Suprapubic skin (tissue), 3 donors: ENCODE measurements at regions not wholly inside any gene's neighbourhood (a gene's known extent, or its start where the extent isn't known, plus 50 kb on each side); places are given as distances from the start of the nearest gene placed in this dataset.

Experiments
- EP300 ChIP-seq: sonication (generic); formaldehyde crosslinking; IDR thresholded peaks from one replicate; pipeline ENCODE4 v1.6.1; 2017; ENCODE audit warnings: antibody characterized with exemption
- TF ChIP-seq, protein P1 (sequence below), 2 donors: fragments of 200-600 bp in 1 of 2; fragments of 450-650 bp in 1 of 2; sonication (generic) in 1 of 2; IDR thresholded peaks; one replicate each; pipeline ENCODE4 v1.5.1; 2016 to 2019; ENCODE audit warnings: antibody characterized with exemption in 2 of 2, mild to moderate bottlenecking in 1 of 2, moderate library complexity in 1 of 2

DNA sequence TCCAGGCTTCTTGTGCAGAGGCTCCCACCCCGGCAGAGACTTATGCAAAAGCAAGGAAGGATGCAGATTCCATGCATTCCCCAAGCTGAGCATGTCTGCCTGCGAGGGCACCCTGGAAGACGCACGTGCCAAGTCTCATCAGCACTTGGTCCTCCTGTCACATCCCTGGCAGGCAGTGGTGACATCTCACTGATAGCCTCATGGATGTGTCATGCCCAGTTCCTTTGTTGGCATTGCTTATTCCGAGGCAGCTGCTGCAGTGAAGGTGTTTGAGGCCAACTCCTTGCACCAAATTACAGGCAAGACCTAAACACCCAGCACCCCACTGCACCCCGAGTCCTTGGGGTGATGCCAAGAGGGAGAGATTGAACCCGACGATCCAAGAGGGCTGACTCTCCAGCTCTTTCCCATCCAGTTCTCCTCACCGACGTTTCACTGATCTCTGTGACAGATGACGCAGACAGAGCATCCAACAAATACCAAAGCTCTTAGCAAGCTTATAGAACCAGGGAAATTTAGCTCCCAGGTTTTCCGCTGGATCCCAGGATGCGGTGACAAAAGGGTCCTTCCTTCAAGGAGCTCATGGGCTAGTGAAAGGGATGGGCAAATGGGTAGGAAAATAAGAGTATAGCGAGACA is 611.1 kb downstream of the AJAP1 start:
- TF ChIP-seq, protein P1, sequence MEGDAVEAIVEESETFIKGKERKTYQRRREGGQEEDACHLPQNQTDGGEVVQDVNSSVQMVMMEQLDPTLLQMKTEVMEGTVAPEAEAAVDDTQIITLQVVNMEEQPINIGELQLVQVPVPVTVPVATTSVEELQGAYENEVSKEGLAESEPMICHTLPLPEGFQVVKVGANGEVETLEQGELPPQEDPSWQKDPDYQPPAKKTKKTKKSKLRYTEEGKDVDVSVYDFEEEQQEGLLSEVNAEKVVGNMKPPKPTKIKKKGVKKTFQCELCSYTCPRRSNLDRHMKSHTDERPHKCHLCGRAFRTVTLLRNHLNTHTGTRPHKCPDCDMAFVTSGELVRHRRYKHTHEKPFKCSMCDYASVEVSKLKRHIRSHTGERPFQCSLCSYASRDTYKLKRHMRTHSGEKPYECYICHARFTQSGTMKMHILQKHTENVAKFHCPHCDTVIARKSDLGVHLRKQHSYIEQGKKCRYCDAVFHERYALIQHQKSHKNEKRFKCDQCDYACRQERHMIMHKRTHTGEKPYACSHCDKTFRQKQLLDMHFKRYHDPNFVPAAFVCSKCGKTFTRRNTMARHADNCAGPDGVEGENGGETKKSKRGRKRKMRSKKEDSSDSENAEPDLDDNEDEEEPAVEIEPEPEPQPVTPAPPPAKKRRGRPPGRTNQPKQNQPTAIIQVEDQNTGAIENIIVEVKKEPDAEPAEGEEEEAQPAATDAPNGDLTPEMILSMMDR (IDR thresholded peaks at IDR 0.05) = no peak
- no peak for TF ChIP-seq EP300
